PC-9 (cell line): ENCODE measurements at regions not wholly inside any gene's neighbourhood (a gene's known extent, or its start where the extent isn't known, plus 50 kb on each side); places are given as distances from the start of the nearest gene placed in this dataset.

Experiments
- BruUV-seq: library from RNA; stranded (reverse); fragments of 400-500 nt; replicated peaks from 2 replicates; lab custom pipeline; 2021; lab: Mats Ljungman, UMichigan
- CTCF ChIA-PET: fragments of 300-600 bp; sonication (Branson Sonifier 250); formaldehyde crosslinking; loops from one replicate; lab custom pipeline; 2022; ENCODE audit warnings: antibody characterized with exemption; lab: Charles Lee
- POLR2A ChIA-PET: fragments of 300-600 bp; sonication (Branson Sonifier 250); formaldehyde crosslinking; loops from one replicate; lab custom pipeline; 2022; ENCODE audit warnings: antibody characterized with exemption; ENCODE audit not compliant: unreplicated experiment; lab: Charles Lee
- DNase-seq, 2 experiments: peaks; one replicate each; pipeline versions ENCODE4 v3.0.0 to v3.0.0-alpha.2; 2015 to 2022; ENCODE audit warnings: mixed read lengths in 1 of 2
- H2AFZ ChIP-seq: fragments of 200-600 bp; sonication (generic); 2 replicates; pipeline ENCODE4 v1.8.1; 2017; ENCODE audit warnings: antibody characterized with exemption
- H3F3A ChIP-seq: fragments of 200-600 bp; sonication (generic); 2 replicates; pipeline ENCODE4 v1.8.1; 2017; ENCODE audit warnings: antibody characterized with exemption, mild to moderate bottlenecking, low read depth; ENCODE audit not compliant: insufficient read depth
- H3K27ac ChIP-seq: fragments of 200-600 bp; sonication (generic); 2 replicates; pipeline ENCODE4 v1.6.1; 2016; ENCODE audit warnings: mixed run types
- H3K27me3 ChIP-seq: fragments of 200-600 bp; sonication (generic); 2 replicates; pipeline ENCODE4 v1.6.1; 2016; ENCODE audit warnings: low read depth, mixed run types; ENCODE audit not compliant: insufficient read depth
- H3K36me3 ChIP-seq: fragments of 200-600 bp; sonication (generic); 2 replicates; pipeline ENCODE4 v1.6.1; 2016; ENCODE audit warnings: low read depth, mixed run types
- H3K4me1 ChIP-seq: fragments of 200-600 bp; sonication (generic); replicated peaks from 2 replicates; pipeline ENCODE4 v1.6.1; 2016; ENCODE audit warnings: mixed run types; ENCODE audit not compliant: insufficient read depth
- H3K4me2 ChIP-seq: fragments of 200-600 bp; sonication (generic); 2 replicates; pipeline ENCODE4 v1.6.1; 2017; ENCODE audit warnings: mixed run types
- H3K4me3 ChIP-seq: fragments of 200-600 bp; sonication (generic); 2 replicates; pipeline ENCODE4 v1.6.1; 2016; ENCODE audit warnings: mixed run types
- H3K79me2 ChIP-seq: fragments of 200-600 bp; sonication (generic); 2 replicates; pipeline ENCODE4 v1.6.1; 2017; ENCODE audit warnings: low read depth, mixed run types
- H3K9me2 ChIP-seq: fragments of 200-600 bp; sonication (generic); 2 replicates; pipeline ENCODE4 v1.8.1; 2017; ENCODE audit warnings: mild to moderate bottlenecking; ENCODE audit not compliant: insufficient read depth
- H3K9me3 ChIP-seq: fragments of 200-600 bp; sonication (generic); 2 replicates; pipeline ENCODE4 v1.8.1; 2016; ENCODE audit warnings: low read depth; ENCODE audit not compliant: insufficient read depth
- H4K20me1 ChIP-seq: fragments of 200-600 bp; sonication (generic); 2 replicates; pipeline ENCODE4 v1.8.1; 2017; ENCODE audit not compliant: insufficient read depth
- CTCF ChIP-seq: fragments of 200-600 bp; sonication (generic); conservative IDR thresholded peaks from 2 replicates; pipeline ENCODE4 v1.6.1; 2017; ENCODE audit warnings: mixed run types, antibody characterized with exemption, mild to moderate bottlenecking, moderate library complexity
- EZH2 ChIP-seq: fragments of 200-600 bp; sonication (generic); IDR thresholded peaks from 2 replicates; pipeline ENCODE4 v1.8.0; 2017; ENCODE audit warnings: antibody characterized with exemption, low read depth
- intact Hi-C: fragments of 100-400 bp; cut with micrococcal nuclease; formaldehyde crosslinking; loops from one replicate; pipeline ENCODE4 v1.10.0; 2022; ENCODE audit not compliant: unreplicated experiment

DNA sequence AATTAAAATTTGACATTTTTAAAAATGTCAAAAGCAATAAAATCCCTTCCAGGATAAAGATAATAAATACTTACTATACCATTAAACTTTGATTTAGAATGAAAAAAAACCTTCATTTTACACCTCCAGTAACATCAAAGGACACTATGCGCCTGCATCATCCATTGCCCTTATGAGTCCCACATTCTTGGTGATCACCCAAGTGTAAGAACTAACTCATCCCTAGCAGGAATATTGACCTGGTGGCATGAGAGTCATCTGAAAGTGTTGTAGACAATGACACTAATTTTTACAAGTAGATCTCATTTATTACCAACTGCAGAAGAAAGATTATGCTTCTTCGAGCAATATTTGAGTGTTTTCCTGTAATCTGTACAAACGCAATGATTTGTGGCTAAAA lies 1128.9 kb downstream of the EFNB2 start:
- DNase-seq: no peak
- intact Hi-C loops: no loop called here

DNA sequence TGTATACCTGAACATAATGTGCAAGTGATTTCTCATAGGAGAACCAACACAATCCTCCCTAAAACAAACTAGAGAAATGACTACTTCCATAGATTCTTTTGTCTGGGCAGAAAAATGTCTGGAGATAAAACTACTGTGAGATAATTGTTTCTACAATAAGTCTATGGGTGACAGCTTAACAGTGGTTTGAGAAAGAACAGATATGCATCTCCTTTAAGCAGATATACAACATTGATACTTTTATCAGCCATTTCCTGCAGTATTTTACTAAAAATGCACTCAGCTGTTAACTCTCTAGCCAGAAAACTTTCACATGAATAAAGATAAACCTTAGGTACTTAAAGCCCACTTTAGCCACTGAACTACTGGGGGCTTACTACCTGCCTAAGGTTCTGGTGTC lies 1132.4 kb downstream of the EFNB2 start:
- intact Hi-C loops: no loop called here
- no peak overlapping the region for H3K4me2 ChIP-seq
- no peaks in the 10 kb centered on the region for H4K20me1 ChIP-seq
- peaks cover 6% of the 10 kb centered on the region; the same call in 1 of the 2 replicates for H3K9me2 ChIP-seq
- no peaks in the 10 kb centered on the region for H3K4me1 ChIP-seq
- H3F3A ChIP-seq: no peaks in the 10 kb centered on the region
- peak in 1 of 2 experiments; percentile 12 for DNase-seq
- POLR2A ChIA-PET: no interaction called here
- BruUV-seq: no TSS peak
- no peaks in the 10 kb centered on the region for H3K36me3 ChIP-seq
- TF ChIP-seq EZH2: no peak
- no peak for TF ChIP-seq CTCF
- CTCF ChIA-PET: no interaction called here
- no peak overlapping the region for H3K4me3 ChIP-seq
- H3K79me2 ChIP-seq: no peaks in the 10 kb centered on the region
- H2AFZ ChIP-seq: peak overlapping the region; percentile 44
- H3K27ac ChIP-seq: no peak overlapping the region
- H3K27me3 ChIP-seq: no peaks in the 10 kb centered on the region
- H3K9me3 ChIP-seq: no peaks in the 10 kb centered on the region

More for the DNA sequence above, 1128.9 kb downstream of the EFNB2 start:
- H3K4me1 ChIP-seq: no peaks in the 10 kb centered on the region
- no peak overlapping the region for H3K4me2 ChIP-seq
- TF ChIP-seq EZH2 (no peak), CTCF (no peak)
- no peak overlapping the region for H3K27ac ChIP-seq
- H3K36me3 ChIP-seq: no peaks in the 10 kb centered on the region
- POLR2A ChIA-PET: no interaction called here
- CTCF ChIA-PET: no interaction called here
- no peaks in the 10 kb centered on the region for H3K27me3 ChIP-seq
- no peaks in the 10 kb centered on the region for H4K20me1 ChIP-seq
- H3K79me2 ChIP-seq: no peaks in the 10 kb centered on the region
- H3F3A ChIP-seq: no peaks in the 10 kb centered on the region
- H3K9me3 ChIP-seq: no peaks in the 10 kb centered on the region
- BruUV-seq: no TSS peak
- no peak overlapping the region for H3K4me3 ChIP-seq
- H2AFZ ChIP-seq: no peak overlapping the region
- H3K9me2 ChIP-seq: peaks cover 6% of the 10 kb centered on the region; the same call in 1 of the 2 replicates

- intact Hi-C loops: no loop called here
- CTCF ChIA-PET: no interaction called here
- no TSS peak for BruUV-seq
- no peak overlapping the region for H3K4me3 ChIP-seq
- H3K4me2 ChIP-seq: no peak overlapping the region
- no peak overlapping the region for H3K27ac ChIP-seq
- TF ChIP-seq CTCF: no peak
- no peak for TF ChIP-seq EZH2
- no peaks in the 10 kb centered on the region for H3K4me1 ChIP-seq
- H3K27me3 ChIP-seq: no peaks in the 10 kb centered on the region
- no peaks in the 10 kb centered on the region for H3F3A ChIP-seq
- H3K9me3 ChIP-seq: no peaks in the 10 kb centered on the region
- DNase-seq: no peak
- H3K9me2 ChIP-seq: no peaks in the 10 kb centered on the region
- POLR2A ChIA-PET: no interaction called here
- no peaks in the 10 kb centered on the region for H4K20me1 ChIP-seq
- H3K36me3 ChIP-seq: no peaks in the 10 kb centered on the region
- H2AFZ ChIP-seq: no peak overlapping the region
- H3K79me2 ChIP-seq: no peaks in the 10 kb centered on the region
Measured at GRCh38 chr13:105395041-105395440, 1140.4 kb downstream of the EFNB2 start.
